IPS-NIHi7 (cell line): ENCODE measurements at regions not wholly inside any gene's neighbourhood (a gene's known extent, or its start where the extent isn't known, plus 50 kb on each side); places are given as distances from the start of the nearest gene placed in this dataset.

Experiments used
- DNase-seq: peaks from one replicate; pipeline ENCODE4 v3.0.0; 2012; ENCODE audit warnings: mixed read lengths; ENCODE audit errors: extremely low spot score

DNA sequence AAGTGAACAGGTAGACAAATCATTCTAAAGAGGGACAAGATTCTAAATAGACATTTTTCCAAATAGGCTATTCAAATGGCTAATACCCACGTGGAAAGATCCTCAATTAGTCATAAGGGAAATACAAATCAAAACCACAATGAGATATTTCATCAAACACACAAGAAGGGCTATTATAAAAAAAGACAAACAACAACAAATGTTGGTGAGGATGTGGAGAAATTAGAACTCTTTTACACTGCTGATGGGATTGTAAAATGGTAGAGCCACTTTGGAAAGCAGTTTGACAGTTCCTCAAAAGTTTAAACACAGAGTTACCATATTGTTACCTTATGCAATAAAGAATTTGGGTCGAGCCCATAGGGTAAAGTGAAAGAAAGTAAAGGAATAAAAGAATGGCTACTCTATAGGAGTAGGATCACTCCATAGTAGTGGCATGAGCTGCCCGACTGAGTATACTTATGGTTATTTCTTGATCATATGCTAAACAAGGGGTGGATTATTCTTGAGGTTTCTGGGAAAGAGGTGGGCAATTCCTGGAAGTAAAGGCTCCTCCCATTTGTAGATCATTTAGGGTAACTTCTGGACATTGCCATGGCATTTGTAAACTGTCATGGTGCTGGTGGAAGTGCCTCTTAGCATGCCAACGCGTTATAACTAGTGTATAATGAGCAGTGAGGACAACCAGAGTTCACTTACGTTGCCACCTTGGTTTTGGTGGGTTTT lies 58.9 kb upstream of the FAM9C start:
- no peak for DNase-seq

DNA sequence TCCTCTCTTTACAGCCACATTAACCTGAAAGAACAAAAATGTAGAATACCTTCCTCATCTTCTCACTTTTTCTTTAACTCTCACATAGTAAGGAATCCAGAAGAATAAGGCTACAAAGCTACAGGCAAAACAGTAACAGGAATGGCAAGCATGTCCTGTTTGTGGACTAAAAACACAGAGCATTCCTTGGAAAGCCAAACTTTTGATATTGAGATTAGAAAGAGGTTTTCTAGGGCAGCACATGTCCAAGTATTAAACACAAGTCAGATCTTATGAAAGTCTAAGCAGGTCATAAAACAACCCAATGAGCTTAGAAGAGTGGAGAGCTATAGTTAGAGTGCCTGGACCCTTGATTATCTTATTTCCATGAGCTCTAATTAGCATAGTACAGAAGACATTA lies 58.2 kb upstream of the FAM9C start:
- no peak for DNase-seq

- no peak for DNase-seq
These were observed 57.2 kb upstream of the FAM9C start for GRCh38 chrX:13101441-13102139.

DNA sequence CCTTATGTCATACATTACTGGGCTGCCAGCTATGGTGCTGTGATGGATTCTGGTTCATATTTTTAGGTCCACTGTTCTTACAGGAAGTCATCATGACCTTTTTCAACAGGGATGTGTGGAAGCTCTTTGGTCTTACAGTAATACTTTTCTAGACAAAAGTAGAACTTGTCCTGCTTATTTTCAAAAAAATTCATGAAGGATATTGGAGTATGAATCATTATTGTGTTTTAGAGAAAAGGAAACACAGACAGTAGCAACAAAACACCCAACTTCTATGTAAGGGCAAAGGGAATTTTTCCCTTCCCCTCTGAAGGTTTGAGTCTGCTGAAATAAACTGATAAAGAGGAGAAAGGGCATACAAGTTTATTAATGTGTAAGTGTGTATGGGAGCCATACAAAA lies 54.7 kb upstream of the FAM9C start:
- no peak for DNase-seq

- DNase-seq = no peak
These were observed 52.3 kb upstream of the FAM9C start for GRCh38 chrX:13096728-13097127.

- DNase-seq = no peak
These were observed 50.5 kb upstream of the FAM9C start for GRCh38 chrX:13094828-13095341.

DNA sequence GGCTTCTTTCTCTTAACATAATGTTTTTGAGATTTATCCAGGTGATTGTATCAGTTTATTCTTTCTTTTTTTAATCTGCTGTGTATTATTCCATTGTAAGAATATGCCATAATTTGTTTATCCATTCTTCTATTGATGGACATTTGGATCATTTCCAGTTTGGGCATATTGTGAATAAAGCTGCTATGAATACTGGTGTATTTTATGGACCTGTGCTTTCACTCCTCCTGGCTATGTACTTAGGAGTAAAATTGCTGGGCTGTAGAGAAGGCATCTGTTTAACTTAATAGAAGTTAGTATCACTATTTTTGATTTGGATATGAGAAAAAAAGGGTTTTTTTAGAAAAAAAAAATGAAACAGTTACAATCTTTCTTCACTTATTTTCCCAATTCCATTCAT lies 50.0 kb upstream of the FAM9C start:
- no peak for DNase-seq
